ENCODE measurements at regions not wholly inside any gene's neighbourhood (a gene's known extent, or its start where the extent isn't known, plus 50 kb on each side); places are given as distances from the start of the nearest gene placed in this dataset.

GRCh38 chr2:469514-469913 is 181.6 kb upstream of the ALKAL2 start:
- Histone ChIP-seq H3K4me3 (no peak overlapping the region), H3K4me1 (no peaks in the 10 kb centered on the region), H3K36me3 (no peaks in the 10 kb centered on the region), H3K9me3 (peaks cover 0 to 1% (median 0%) of the 10 kb centered on the region in 4 donors), H3K27ac (no peak overlapping the region), H3K27me3 (peaks cover 0 to 12% of the 10 kb centered on the region in 2 donors)
- DNase-seq (no peak), ATAC-seq (no peak)
- WGBS (ENCODE audit: insufficient coverage, low coverage, low lambda C conversion rate, missing lambda C conversion rate) = 82% methylated on average over 16 of the region's 16 CpGs
- no peak for TF ChIP-seq POLR2A (IDR thresholded peaks at IDR 0.05)
- TF ChIP-seq, protein P1, sequence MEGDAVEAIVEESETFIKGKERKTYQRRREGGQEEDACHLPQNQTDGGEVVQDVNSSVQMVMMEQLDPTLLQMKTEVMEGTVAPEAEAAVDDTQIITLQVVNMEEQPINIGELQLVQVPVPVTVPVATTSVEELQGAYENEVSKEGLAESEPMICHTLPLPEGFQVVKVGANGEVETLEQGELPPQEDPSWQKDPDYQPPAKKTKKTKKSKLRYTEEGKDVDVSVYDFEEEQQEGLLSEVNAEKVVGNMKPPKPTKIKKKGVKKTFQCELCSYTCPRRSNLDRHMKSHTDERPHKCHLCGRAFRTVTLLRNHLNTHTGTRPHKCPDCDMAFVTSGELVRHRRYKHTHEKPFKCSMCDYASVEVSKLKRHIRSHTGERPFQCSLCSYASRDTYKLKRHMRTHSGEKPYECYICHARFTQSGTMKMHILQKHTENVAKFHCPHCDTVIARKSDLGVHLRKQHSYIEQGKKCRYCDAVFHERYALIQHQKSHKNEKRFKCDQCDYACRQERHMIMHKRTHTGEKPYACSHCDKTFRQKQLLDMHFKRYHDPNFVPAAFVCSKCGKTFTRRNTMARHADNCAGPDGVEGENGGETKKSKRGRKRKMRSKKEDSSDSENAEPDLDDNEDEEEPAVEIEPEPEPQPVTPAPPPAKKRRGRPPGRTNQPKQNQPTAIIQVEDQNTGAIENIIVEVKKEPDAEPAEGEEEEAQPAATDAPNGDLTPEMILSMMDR (IDR thresholded peaks at IDR 0.05) = no peak
- intact Hi-C loops (cut with DNase I) = no loop called here

DNA sequence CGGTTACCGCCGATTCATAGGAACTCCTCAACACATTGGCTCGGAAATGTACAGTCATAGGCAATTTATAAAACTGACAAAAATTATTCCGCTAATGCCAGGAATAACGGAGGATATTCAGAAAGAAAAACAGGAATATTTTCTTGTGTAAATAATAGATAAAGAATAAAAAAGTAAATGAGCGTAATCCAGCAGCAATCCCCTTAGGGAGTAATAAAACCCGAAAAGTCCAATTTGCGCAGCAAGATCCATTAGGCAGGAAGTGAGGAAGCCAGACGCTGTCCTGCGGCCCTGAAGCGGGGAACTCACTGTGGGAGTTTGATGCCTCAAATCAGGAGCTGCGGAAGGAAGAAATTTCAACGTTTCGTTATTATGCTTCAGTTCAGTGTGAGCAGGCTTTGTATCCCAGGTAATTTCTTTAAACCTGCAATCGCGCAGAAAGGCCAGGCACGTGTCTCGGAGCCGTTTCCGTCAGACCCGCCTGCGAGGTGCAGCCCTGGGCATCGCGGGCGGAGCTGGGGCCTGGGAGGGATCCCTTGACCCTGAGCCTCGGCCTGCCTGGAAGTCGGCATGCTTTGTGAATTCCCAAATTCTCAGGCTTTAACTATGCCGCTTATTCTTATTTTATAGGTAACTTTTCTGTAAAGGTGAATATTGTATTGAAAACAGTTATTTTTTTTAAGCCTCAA is 180.9 kb upstream of the ALKAL2 start:
- Histone ChIP-seq H3K4me1 (no peaks in the 10 kb centered on the region), H3K4me3 (no peak overlapping the region), H3K27me3 (peaks cover 0 to 12% of the 10 kb centered on the region in 2 donors), H3K9me3 (peaks cover 0 to 1% (median 0%) of the 10 kb centered on the region in 4 donors), H3K36me3 (no peaks in the 10 kb centered on the region), H3K27ac (no peak overlapping the region)
- 16% methylated on average over 22 of the region's 29 CpGs for WGBS (ENCODE audit: insufficient coverage, low coverage, low lambda C conversion rate, missing lambda C conversion rate)
- ATAC-seq (no peak), DNase-seq (no peak)
- intact Hi-C loops (cut with DNase I) = no loop called here
- TF ChIP-seq POLR2A (IDR thresholded peaks at IDR 0.05) = no peak
- TF ChIP-seq, protein P1 (IDR thresholded peaks at IDR 0.05) = no peak

DNA sequence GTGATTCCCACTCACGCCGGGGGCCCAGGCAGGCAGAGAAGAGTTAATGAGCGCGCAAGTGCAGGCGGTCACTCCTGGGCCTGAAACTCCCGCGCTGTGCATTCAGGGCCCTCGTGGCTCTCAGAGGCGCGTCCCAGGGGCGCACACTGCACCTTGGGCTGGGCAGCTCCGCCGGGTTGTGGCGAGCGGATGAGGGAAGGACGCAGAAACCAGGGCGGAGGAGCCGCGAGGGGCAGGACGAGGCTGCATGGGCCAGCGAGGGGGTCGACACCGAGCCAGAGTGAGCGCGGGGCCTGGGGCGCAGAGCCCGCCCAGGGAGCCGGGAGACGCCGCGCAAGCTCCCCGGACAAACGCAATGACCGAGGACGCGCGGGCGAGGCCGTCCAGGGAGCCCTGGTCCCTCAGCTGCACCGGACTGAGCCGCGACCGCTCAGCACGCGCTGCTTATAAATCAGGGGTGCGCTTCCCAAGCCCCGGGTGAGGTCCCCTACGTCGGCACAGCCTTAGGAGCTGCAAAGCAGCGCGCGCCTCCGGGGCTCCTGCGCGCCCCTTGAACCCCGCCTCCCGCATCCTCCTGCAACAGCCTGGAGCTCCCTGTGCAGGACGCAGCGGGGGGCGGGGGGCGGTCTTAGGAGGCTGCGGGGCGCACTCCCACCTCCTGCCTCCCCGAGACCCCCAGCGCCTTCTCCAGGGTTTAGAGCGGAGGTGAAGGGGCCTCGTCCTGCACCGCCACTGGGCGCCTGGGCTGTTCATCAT is 180.2 kb upstream of the ALKAL2 start:
- Histone ChIP-seq H3K27ac (no peak overlapping the region), H3K9me3 (no peaks in the 10 kb centered on the region), H3K4me3 (no peak overlapping the region), H3K36me3 (no peaks in the 10 kb centered on the region), H3K4me1 (no peaks in the 10 kb centered on the region), H3K27me3 (peaks cover 0 to 12% of the 10 kb centered on the region in 2 donors)
- intact Hi-C loops (cut with DNase I) = no loop called here
- ATAC-seq (peak in 1 of 4 donors; percentile 14), DNase-seq (no peak)
- TF ChIP-seq POLR2A (IDR thresholded peaks at IDR 0.05) = no peak
- TF ChIP-seq, protein P1 (IDR thresholded peaks at IDR 0.05) = no peak
- WGBS (ENCODE audit: insufficient coverage, low coverage, low lambda C conversion rate, missing lambda C conversion rate) = 19% methylated on average over 14 of the region's 69 CpGs

DNA sequence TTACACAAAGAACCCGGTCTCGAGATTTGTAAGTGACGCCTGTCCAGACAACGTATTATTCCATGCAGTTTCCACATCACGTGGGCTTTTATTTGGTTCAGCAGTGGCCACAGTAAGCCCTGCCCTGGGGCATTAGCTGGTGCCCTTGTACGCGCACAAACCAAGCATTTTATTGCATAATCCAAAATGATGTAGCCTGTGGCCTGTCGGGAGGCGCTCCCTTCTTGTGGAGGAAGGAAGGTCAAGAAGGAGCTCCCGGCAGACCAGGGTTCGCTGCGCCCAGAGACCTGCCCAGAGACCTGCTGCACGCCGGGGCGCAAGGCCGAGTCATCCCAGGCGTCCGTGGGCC is 179.6 kb upstream of the ALKAL2 start:
- Histone ChIP-seq H3K9me3 (no peaks in the 10 kb centered on the region), H3K4me1 (no peaks in the 10 kb centered on the region), H3K27me3 (peaks cover 0 to 12% of the 10 kb centered on the region in 2 donors), H3K27ac (no peak overlapping the region), H3K4me3 (no peak overlapping the region), H3K36me3 (no peaks in the 10 kb centered on the region)
- ATAC-seq (no peak), DNase-seq (no peak)
- TF ChIP-seq, protein P1 (IDR thresholded peaks at IDR 0.05) = no peak
- no peak for TF ChIP-seq POLR2A (IDR thresholded peaks at IDR 0.05)
- 18% methylated on average over 5 of the region's 18 CpGs for WGBS (ENCODE audit: insufficient coverage, low coverage, low lambda C conversion rate, missing lambda C conversion rate)
- intact Hi-C loops (cut with DNase I) = no loop called here
